Stimulated activated CD4-positive, alpha-beta T cell treated with anti-CD3 and anti-CD28 coated beads, Interleukin-1b, Interleukin-23, amount 100 ng/mL, for 24 hours (primary cell): ENCODE measurements at regions not wholly inside any gene's neighbourhood (a gene's known extent, or its start where the extent isn't known, plus 50 kb on each side); places are given as distances from the start of the nearest gene placed in this dataset.

Source experiments
- DNase-seq, 4 experiments: peaks; one replicate each; pipeline ENCODE4 v3.0.0-alpha.2; 2020; ENCODE audit warnings: low read depth in 4 of 4, low spot score in 1 of 4

- DNase-seq: no peak
These were observed 137.7 kb upstream of the POM121L12 start for GRCh38 chr7:52897713-52898112.

GRCh38 chr7:52897288-52897687 lies 138.1 kb upstream of the POM121L12 start:
- no peak for DNase-seq

GRCh38 chr7:52877240-52877639 lies 158.2 kb upstream of the POM121L12 start:
- DNase-seq: no peak

- no peak for DNase-seq
These were observed 159.0 kb upstream of the POM121L12 start for GRCh38 chr7:52876402-52876801.

- no peak for DNase-seq
These were observed 171.8 kb upstream of the POM121L12 start for GRCh38 chr7:52863652-52864051.

GRCh38 chr7:52862321-52862720 lies 173.1 kb upstream of the POM121L12 start:
- no peak for DNase-seq

GRCh38 chr7:52857367-52857766 lies 178.1 kb upstream of the POM121L12 start:
- DNase-seq: no peak

GRCh38 chr7:52854681-52855080 lies 180.8 kb upstream of the POM121L12 start:
- no peak for DNase-seq

GRCh38 chr7:52851547-52851946 lies 183.9 kb upstream of the POM121L12 start:
- no peak for DNase-seq

GRCh38 chr7:52843436-52843835 lies 192.0 kb upstream of the POM121L12 start:
- DNase-seq: no peak

GRCh38 chr7:52842202-52842900 lies 193.1 kb upstream of the POM121L12 start:
- DNase-seq: no peak

- no peak for DNase-seq
These were observed 196.4 kb upstream of the POM121L12 start for GRCh38 chr7:52838981-52839411.

GRCh38 chr7:52831321-52831720 lies 204.1 kb upstream of the POM121L12 start:
- DNase-seq: no peak

- DNase-seq: no peak
These were observed 204.6 kb upstream of the POM121L12 start for GRCh38 chr7:52830801-52831200.

GRCh38 chr7:52826515-52827265 lies 208.7 kb upstream of the POM121L12 start:
- DNase-seq: no peak

GRCh38 chr7:52825611-52826010 lies 209.8 kb upstream of the POM121L12 start:
- no peak for DNase-seq

GRCh38 chr7:52811537-52811936 lies 223.9 kb upstream of the POM121L12 start:
- no peak for DNase-seq

- no peak for DNase-seq
These were observed 235.6 kb upstream of the POM121L12 start for GRCh38 chr7:52799817-52800216.

- no peak for DNase-seq
These were observed 237.6 kb upstream of the POM121L12 start for GRCh38 chr7:52797801-52798200.

- no peak for DNase-seq
These were observed 240.8 kb upstream of the POM121L12 start for GRCh38 chr7:52794621-52795020.

- no peak for DNase-seq
These were observed 244.2 kb upstream of the POM121L12 start for GRCh38 chr7:52791176-52791700.

GRCh38 chr7:52786174-52786573 lies 249.3 kb upstream of the POM121L12 start:
- DNase-seq: no peak
